Aorta (tissue), 5 donors: ENCODE measurements at regions not wholly inside any gene's neighbourhood (a gene's known extent, or its start where the extent isn't known, plus 50 kb on each side); places are given as distances from the start of the nearest gene placed in this dataset.

Experiments
- ATAC-seq: fragments of 200-7000 bp; cut with Tn5 transposase; one replicate; pipeline ENCODE4 v1.9.1; 2022; ENCODE audit warnings: moderate library complexity; ENCODE audit not compliant: low FRiP score
- DNase-seq, 2 donors: peaks; one replicate each; pipeline ENCODE4 v3.0.0-alpha.2; 2020
- H3K27ac ChIP-seq, 2 donors: one replicate each; pipeline ENCODE4 v1.5.1; 2013; ENCODE audit warnings: low read length in 2 of 2, mild to moderate bottlenecking in 2 of 2, moderate library complexity in 2 of 2, control low read depth in 1 of 2, inconsistent platforms in 1 of 2, low read depth in 1 of 2
- H3K27me3 ChIP-seq, 2 donors: one replicate each; pipeline ENCODE4 v1.6.1; 2013; ENCODE audit warnings: control low read depth in 1 of 2, low read length in 1 of 2, mild to moderate bottlenecking in 1 of 2, moderate library complexity in 1 of 2; ENCODE audit not compliant: insufficient read depth in 2 of 2, control insufficient read depth in 1 of 2
- H3K36me3 ChIP-seq, 2 donors: one replicate each; pipeline ENCODE4 v1.6.1; 2013; ENCODE audit warnings: control low read depth in 1 of 2, low read length in 1 of 2, mild to moderate bottlenecking in 1 of 2; ENCODE audit not compliant: insufficient read depth in 2 of 2, control insufficient read depth in 1 of 2
- H3K4me1 ChIP-seq, 2 donors: one replicate each; pipeline ENCODE4 v1.6.1; 2013; ENCODE audit warnings: low read length in 2 of 2, control low read depth in 1 of 2, mild to moderate bottlenecking in 1 of 2, moderate library complexity in 1 of 2; ENCODE audit not compliant: insufficient read depth in 2 of 2, control insufficient read depth in 1 of 2
- H3K4me3 ChIP-seq, 2 donors: one replicate each; pipeline ENCODE4 v1.5.1; 2013; ENCODE audit warnings: low read length in 2 of 2, control low read depth in 1 of 2, mild to moderate bottlenecking in 1 of 2
- H3K9me3 ChIP-seq: one replicate; pipeline ENCODE4 v1.6.1; 2013; ENCODE audit warnings: mild to moderate bottlenecking, low read length; ENCODE audit not compliant: control insufficient read depth
- WGBS, 2 donors: extraction: QIAGEN DNeasy Blood & Tissue Kit; methylation state at CpG; one replicate each; pipeline ENCODE4 v1.1.7; 2013; 5-methylcytosine and 5-hydroxymethylcytosine counted together
- intact Hi-C, 2 donors: fragments of 100-400 bp; cut with DNase I; formaldehyde crosslinking; loops; one replicate each; pipeline versions ENCODE4 v1.14.2 to v1.15.0; 2022
- donor health status: healthy with polysubstance abuse.
- donor health status: Bipolar disorder and iron deficiency.
- donor health status: DM: no; HTN: no; CAD: no.
- donor health status: DM: no; HTN: no; CAD: no.
- donor health status: DM: yes; HTN: yes; CAD: no.

GRCh38 chr2:65587779-65588178, 155.4 kb upstream of the SPRED2 start:
- 93 to 97% methylated on average over 4 of the region's 4 CpGs for WGBS, 2 donors
- no peak for ATAC-seq
- Histone ChIP-seq H3K4me1 (no peaks in the 10 kb centered on the region), H3K9me3 (no peaks in the 10 kb centered on the region), H3K27ac (no peak overlapping the region), H3K36me3 (no peaks in the 10 kb centered on the region), H3K27me3 (no peaks in the 10 kb centered on the region), H3K4me3 (no peak overlapping the region)
- DNase-seq: no peak
- intact Hi-C loops: no loop called here

- H3K27me3 ChIP-seq: no peaks in the 10 kb centered on the region
- no peaks in the 10 kb centered on the region for H3K9me3 ChIP-seq
- DNase-seq (no peak), ATAC-seq (no peak)
- no peaks in the 10 kb centered on the region for H3K36me3 ChIP-seq
- WGBS, 2 donors: 66 to 77% methylated on average over 4 of the region's 4 CpGs
- intact Hi-C loops: no loop called here
- no peaks in the 10 kb centered on the region for H3K4me1 ChIP-seq
- no peak overlapping the region for H3K27ac ChIP-seq
- H3K4me3 ChIP-seq: no peak overlapping the region
Measured at GRCh38 chr2:65586516-65586915, 154.1 kb upstream of the SPRED2 start.

GRCh38 chr2:65583061-65583460, 150.7 kb upstream of the SPRED2 start:
- no peaks in the 10 kb centered on the region for H3K4me1 ChIP-seq
- ATAC-seq: no peak
- H3K4me3 ChIP-seq: no peak overlapping the region
- WGBS, 2 donors: 84 to 90% methylated on average over 11 of the region's 11 CpGs
- no peak for DNase-seq
- no peak overlapping the region for H3K27ac ChIP-seq
- no peaks in the 10 kb centered on the region for H3K9me3 ChIP-seq
- H3K36me3 ChIP-seq: no peaks in the 10 kb centered on the region
- intact Hi-C loops: no loop called here
- H3K27me3 ChIP-seq: no peaks in the 10 kb centered on the region

- DNase-seq: no peak
- Histone ChIP-seq H3K9me3 (no peaks in the 10 kb centered on the region), H3K36me3 (no peaks in the 10 kb centered on the region), H3K27ac (no peak overlapping the region), H3K27me3 (no peaks in the 10 kb centered on the region), H3K4me1 (no peaks in the 10 kb centered on the region), H3K4me3 (no peak overlapping the region)
- ATAC-seq: no peak
- intact Hi-C loops: no loop called here
- 96% methylated on average over 5 of the region's 5 CpGs for WGBS, 2 donors
Measured at GRCh38 chr2:65582364-65582763, 150.0 kb upstream of the SPRED2 start.

- DNase-seq (no peak), ATAC-seq (no peak)
- Histone ChIP-seq H3K36me3 (no peaks in the 10 kb centered on the region), H3K27me3 (no peaks in the 10 kb centered on the region), H3K4me1 (no peaks in the 10 kb centered on the region), H3K9me3 (no peaks in the 10 kb centered on the region), H3K27ac (no peak overlapping the region), H3K4me3 (no peak overlapping the region)
- 87 to 90% methylated on average over 6 of the region's 6 CpGs for WGBS, 2 donors
- intact Hi-C loops: no loop called here
Measured at GRCh38 chr2:65580824-65581223, 148.4 kb upstream of the SPRED2 start.

- Histone ChIP-seq H3K4me1 (peaks cover 0 to 2% of the 10 kb centered on the region in 2 donors), H3K36me3 (no peaks in the 10 kb centered on the region), H3K27ac (no peak overlapping the region), H3K27me3 (no peaks in the 10 kb centered on the region), H3K9me3 (no peaks in the 10 kb centered on the region), H3K4me3 (no peak overlapping the region)
- DNase-seq (no peak), ATAC-seq (no peak)
- intact Hi-C loops: loop anchor here in 1 of 2 donors (10.0 kb wide), 1 partner anchor 515 kb away; no protein-coding TSS in a partner anchor
- WGBS, 2 donors: 91 to 92% methylated on average over 10 of the region's 10 CpGs
Measured at GRCh38 chr2:65579506-65580235, 147.3 kb upstream of the SPRED2 start.

- WGBS, 2 donors: 97% methylated on average over 5 of the region's 5 CpGs
- Histone ChIP-seq H3K4me3 (no peak overlapping the region), H3K27me3 (no peaks in the 10 kb centered on the region), H3K36me3 (no peaks in the 10 kb centered on the region), H3K9me3 (no peaks in the 10 kb centered on the region), H3K4me1 (peaks cover 0 to 2% of the 10 kb centered on the region in 2 donors), H3K27ac (no peak overlapping the region)
- no peak for ATAC-seq
- intact Hi-C loops: loop anchor here in 1 of 2 donors (10.0 kb wide), 1 partner anchor 513 kb away; no protein-coding TSS in a partner anchor
- DNase-seq: no peak
Measured at GRCh38 chr2:65577654-65578053, 145.3 kb upstream of the SPRED2 start.

GRCh38 chr2:65576861-65577601, 144.6 kb upstream of the SPRED2 start:
- peaks cover 0 to 2% of the 10 kb centered on the region in 2 donors for H3K4me1 ChIP-seq
- H3K36me3 ChIP-seq: no peaks in the 10 kb centered on the region
- intact Hi-C loops: loop anchor here in 1 of 2 donors (10.0 kb wide), 1 partner anchor 512 kb away; no protein-coding TSS in a partner anchor
- WGBS, 2 donors: 23 to 24% methylated on average over 12 of the region's 12 CpGs
- H3K9me3 ChIP-seq: no peaks in the 10 kb centered on the region
- ATAC-seq (peak; percentile 62), DNase-seq (no peak)
- no peak overlapping the region for H3K4me3 ChIP-seq
- no peaks in the 10 kb centered on the region for H3K27me3 ChIP-seq
- H3K27ac ChIP-seq: peak overlapping the region; percentile 72 to 96
